Keratinocyte (primary cell): ENCODE measurements at regions not wholly inside any gene's neighbourhood (a gene's known extent, or its start where the extent isn't known, plus 50 kb on each side); places are given as distances from the start of the nearest gene placed in this dataset.

Experiments used
- DNase-seq: peaks from one replicate; pipeline ENCODE4 v3.0.0-alpha.2; 2011; ENCODE audit warnings: low read depth, missing footprints, low spot score
- FAIRE-seq: peaks from 2 replicates; lab custom pipeline; 2011; peaks lifted over from hg19 to GRCh38; lab: Jason Lieb, UNC
- H2AFZ ChIP-seq: 2 replicates; pipeline ENCODE4 v1.6.0; 2012; ENCODE audit warnings: low read length, control low read depth, inconsistent platforms; ENCODE audit not compliant: control insufficient read depth
- H3K27ac ChIP-seq: 2 replicates; pipeline ENCODE4 v1.5.1; 2011; ENCODE audit warnings: low read length; ENCODE audit not compliant: control insufficient read depth, insufficient read depth
- H3K27me3 ChIP-seq: 3 replicates; pipeline ENCODE4 v1.6.0; 2011; ENCODE audit warnings: low read length; ENCODE audit not compliant: control insufficient read depth, insufficient read depth; ENCODE audit errors: extremely low read depth
- H3K36me3 ChIP-seq, 2 experiments: 2 replicates in 1 of 2; 3 replicates in 1 of 2; pipeline ENCODE4 v1.5.1; 2011; ENCODE audit warnings: low read length in 2 of 2, mild to moderate bottlenecking in 1 of 2; ENCODE audit not compliant: control insufficient read depth in 2 of 2, insufficient read depth in 2 of 2; ENCODE audit errors: extremely low read depth in 1 of 2
- H3K4me1 ChIP-seq: 3 replicates; pipeline ENCODE4 v1.5.1; 2011; ENCODE audit warnings: low read length; ENCODE audit not compliant: control insufficient read depth, insufficient read depth; ENCODE audit errors: extremely low read depth
- H3K4me2 ChIP-seq: 3 replicates; pipeline ENCODE4 v1.6.0; 2011; ENCODE audit warnings: low read depth, low read length; ENCODE audit not compliant: control insufficient read depth, insufficient read depth; ENCODE audit errors: extremely low read depth
- H3K4me3 ChIP-seq, 3 experiments: fragments of 200-600 bp in 1 of 3; sonication (generic) in 1 of 3; 2 replicates in 2 of 3; 3 replicates in 1 of 3; pipeline ENCODE4 v1.5.1; 2011 to 2016; ENCODE audit warnings: low read length in 3 of 3, mild to moderate bottlenecking in 3 of 3, control low read depth in 2 of 3, inconsistent platforms in 1 of 3, low read depth in 1 of 3, mixed read lengths in 1 of 3, mixed run types in 1 of 3, moderate library complexity in 1 of 3; ENCODE audit not compliant: control insufficient read depth in 2 of 3, insufficient read depth in 2 of 3; ENCODE audit errors: extremely low read depth in 1 of 3
- H3K79me2 ChIP-seq: 2 replicates; pipeline ENCODE4 v1.6.0; 2012; ENCODE audit warnings: low read length; ENCODE audit not compliant: control insufficient read depth, insufficient read depth
- H3K9ac ChIP-seq: 3 replicates; pipeline ENCODE4 v1.6.0; 2011; ENCODE audit warnings: low read length; ENCODE audit not compliant: control insufficient read depth, insufficient read depth; ENCODE audit errors: extremely low read depth
- H3K9me1 ChIP-seq: 3 replicates; pipeline ENCODE4 v1.6.0; 2011; ENCODE audit warnings: low read length; ENCODE audit not compliant: control insufficient read depth, insufficient read depth; ENCODE audit errors: extremely low read depth
- H3K9me3 ChIP-seq: 2 replicates; pipeline ENCODE4 v1.5.1; 2012; ENCODE audit warnings: low read depth, low read length; ENCODE audit not compliant: control insufficient read depth
- H4K20me1 ChIP-seq: 3 replicates; pipeline ENCODE4 v1.6.0; 2011; ENCODE audit warnings: low read length; ENCODE audit not compliant: control insufficient read depth, insufficient read depth; ENCODE audit errors: extremely low read depth
- CTCF ChIP-seq, 3 experiments: IDR thresholded peaks in 1 of 3; conservative IDR thresholded peaks in 1 of 3; optimal IDR thresholded peaks in 1 of 3; 2 replicates in 2 of 3; 3 replicates in 1 of 3; pipeline versions ENCODE3 to v1.5.1; 2011; ENCODE audit warnings: low read length in 3 of 3, mild to moderate bottlenecking in 3 of 3, moderate library complexity in 2 of 3, control low read depth in 1 of 3, inconsistent platforms in 1 of 3; ENCODE audit not compliant: insufficient read depth in 2 of 3; ENCODE audit errors: extremely low read depth in 1 of 3
- EZH2 ChIP-seq: IDR thresholded peaks from one replicate; pipeline ENCODE4 v1.6.1; 2012; ENCODE audit warnings: inconsistent platforms, mild to moderate bottlenecking, low read length, moderate library complexity
- dilution Hi-C: fragments of 300-500 bp; cut with MboI; formaldehyde crosslinking; loops from one replicate; pipeline ENCODE4 v1.7.0; 2020; ENCODE audit warnings: low sequenced_read_pairs; ENCODE audit not compliant: extremely low pct_ligation_motif_present

GRCh38 chr15:23823508-23823907, 136.4 kb upstream of the NDN start:
- Histone ChIP-seq H3K9ac (no peak overlapping the region), H3K4me2 (no peak overlapping the region), H3K27me3 (no peaks in the 10 kb centered on the region), H3K9me3 (peaks cover 6% of the 10 kb centered on the region), H3K4me3 (no peak overlapping the region), H2AFZ (no peak overlapping the region), H3K27ac (no peak overlapping the region), H3K79me2 (no peaks in the 10 kb centered on the region), H3K9me1 (no peaks in the 10 kb centered on the region), H3K4me1 (no peaks in the 10 kb centered on the region), H4K20me1 (no peaks in the 10 kb centered on the region), H3K36me3 (no peaks in the 10 kb centered on the region)
- no peak for TF ChIP-seq EZH2
- TF ChIP-seq CTCF (optimal IDR thresholded peaks at IDR 0.05 in 1 of 3, IDR thresholded peaks at IDR 0.05 in 1 of 3, conservative IDR thresholded peaks at IDR 0.05 in 1 of 3; ENCODE audit: extremely low read depth in 1 of 3, insufficient read depth in 2 of 3, low read length in 3 of 3): no peak
- FAIRE-seq (no peak), DNase-seq (no peak)
- dilution Hi-C loops: no loop called here

GRCh38 chr15:23828786-23829185, 141.7 kb upstream of the NDN start:
- no peaks in the 10 kb centered on the region for H4K20me1 ChIP-seq
- no peaks in the 10 kb centered on the region for H3K4me1 ChIP-seq
- H3K9ac ChIP-seq: no peak overlapping the region
- dilution Hi-C loops: no loop called here
- no peak overlapping the region for H3K4me2 ChIP-seq
- H3K79me2 ChIP-seq: no peaks in the 10 kb centered on the region
- H2AFZ ChIP-seq: no peak overlapping the region
- no peaks in the 10 kb centered on the region for H3K9me1 ChIP-seq
- H3K9me3 ChIP-seq: peaks cover 5% of the 10 kb centered on the region
- no peak overlapping the region for H3K27ac ChIP-seq
- no peaks in the 10 kb centered on the region for H3K36me3 ChIP-seq
- H3K4me3 ChIP-seq: no peak overlapping the region
- FAIRE-seq (no peak), DNase-seq (no peak)
- TF ChIP-seq EZH2 (no peak), CTCF (optimal IDR thresholded peaks at IDR 0.05 in 1 of 3, IDR thresholded peaks at IDR 0.05 in 1 of 3, conservative IDR thresholded peaks at IDR 0.05 in 1 of 3; ENCODE audit: extremely low read depth in 1 of 3, insufficient read depth in 2 of 3, low read length in 3 of 3) (no peak)
- no peaks in the 10 kb centered on the region for H3K27me3 ChIP-seq
